ENCODE measurements at regions not wholly inside any gene's neighbourhood (a gene's known extent, or its start where the extent isn't known, plus 50 kb on each side); places are given as distances from the start of the nearest gene placed in this dataset.

DNA sequence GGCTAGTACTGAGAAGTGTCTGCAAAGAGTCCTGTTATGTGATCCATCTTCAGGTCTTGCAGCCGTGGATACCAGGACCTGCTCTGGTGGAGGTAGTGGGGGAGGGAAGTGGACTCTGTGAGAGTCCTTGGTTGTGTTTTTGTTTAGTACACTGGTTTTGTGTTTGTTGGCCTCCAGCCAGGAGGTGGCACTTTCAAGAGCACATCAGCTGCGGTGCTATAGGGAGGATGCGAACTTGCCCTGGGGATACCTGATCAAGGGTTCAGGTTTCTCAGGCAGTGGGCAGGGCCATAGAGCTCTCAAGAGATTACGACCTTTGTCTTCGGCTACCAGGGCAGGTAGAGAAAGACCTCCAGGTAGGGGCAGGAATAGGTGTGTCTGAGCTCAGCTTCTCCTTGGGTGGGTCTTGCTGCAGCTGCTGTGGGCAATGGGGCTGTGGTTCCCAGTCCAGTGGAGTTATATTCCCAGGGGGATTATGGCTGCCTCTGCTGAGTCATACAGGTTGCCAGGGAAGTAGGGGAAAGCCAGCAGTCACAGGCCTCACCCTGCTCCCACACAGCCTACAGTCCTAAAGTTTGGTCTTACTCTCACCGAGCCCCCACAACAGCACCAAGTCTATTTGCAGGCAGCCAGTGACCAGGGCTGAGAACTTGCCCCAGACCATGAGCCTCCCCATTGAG is 132.8 kb upstream of the NPHP3 start:
- WGBS, 2 donors (ENCODE audit: low coverage in 1 of 2), result 70% methylated on average over 2 of the region's 6 CpGs; no CpG with 5 or more reads in 1 of the 2 donors
- H3K9me3 ChIP-seq, result no peaks in the 10 kb centered on the region
- H3K27ac ChIP-seq, result no peak overlapping the region
- H3K4me1 ChIP-seq, result no peaks in the 10 kb centered on the region
- no peak overlapping the region for H3K4me3 ChIP-seq
- no peaks in the 10 kb centered on the region for H3K27me3 ChIP-seq
- ATAC-seq, result no peak
- TF ChIP-seq EP300 (IDR thresholded peaks at IDR 0.05), result no peak
- TF ChIP-seq, protein P1, sequence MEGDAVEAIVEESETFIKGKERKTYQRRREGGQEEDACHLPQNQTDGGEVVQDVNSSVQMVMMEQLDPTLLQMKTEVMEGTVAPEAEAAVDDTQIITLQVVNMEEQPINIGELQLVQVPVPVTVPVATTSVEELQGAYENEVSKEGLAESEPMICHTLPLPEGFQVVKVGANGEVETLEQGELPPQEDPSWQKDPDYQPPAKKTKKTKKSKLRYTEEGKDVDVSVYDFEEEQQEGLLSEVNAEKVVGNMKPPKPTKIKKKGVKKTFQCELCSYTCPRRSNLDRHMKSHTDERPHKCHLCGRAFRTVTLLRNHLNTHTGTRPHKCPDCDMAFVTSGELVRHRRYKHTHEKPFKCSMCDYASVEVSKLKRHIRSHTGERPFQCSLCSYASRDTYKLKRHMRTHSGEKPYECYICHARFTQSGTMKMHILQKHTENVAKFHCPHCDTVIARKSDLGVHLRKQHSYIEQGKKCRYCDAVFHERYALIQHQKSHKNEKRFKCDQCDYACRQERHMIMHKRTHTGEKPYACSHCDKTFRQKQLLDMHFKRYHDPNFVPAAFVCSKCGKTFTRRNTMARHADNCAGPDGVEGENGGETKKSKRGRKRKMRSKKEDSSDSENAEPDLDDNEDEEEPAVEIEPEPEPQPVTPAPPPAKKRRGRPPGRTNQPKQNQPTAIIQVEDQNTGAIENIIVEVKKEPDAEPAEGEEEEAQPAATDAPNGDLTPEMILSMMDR (IDR thresholded peaks at IDR 0.05), result no peak
- TF ChIP-seq POLR2AphosphoS5 (IDR thresholded peaks at IDR 0.05), result no peak
- TF ChIP-seq POLR2A (IDR thresholded peaks at IDR 0.05), result no peak
- H3K36me3 ChIP-seq, result no peaks in the 10 kb centered on the region

DNA sequence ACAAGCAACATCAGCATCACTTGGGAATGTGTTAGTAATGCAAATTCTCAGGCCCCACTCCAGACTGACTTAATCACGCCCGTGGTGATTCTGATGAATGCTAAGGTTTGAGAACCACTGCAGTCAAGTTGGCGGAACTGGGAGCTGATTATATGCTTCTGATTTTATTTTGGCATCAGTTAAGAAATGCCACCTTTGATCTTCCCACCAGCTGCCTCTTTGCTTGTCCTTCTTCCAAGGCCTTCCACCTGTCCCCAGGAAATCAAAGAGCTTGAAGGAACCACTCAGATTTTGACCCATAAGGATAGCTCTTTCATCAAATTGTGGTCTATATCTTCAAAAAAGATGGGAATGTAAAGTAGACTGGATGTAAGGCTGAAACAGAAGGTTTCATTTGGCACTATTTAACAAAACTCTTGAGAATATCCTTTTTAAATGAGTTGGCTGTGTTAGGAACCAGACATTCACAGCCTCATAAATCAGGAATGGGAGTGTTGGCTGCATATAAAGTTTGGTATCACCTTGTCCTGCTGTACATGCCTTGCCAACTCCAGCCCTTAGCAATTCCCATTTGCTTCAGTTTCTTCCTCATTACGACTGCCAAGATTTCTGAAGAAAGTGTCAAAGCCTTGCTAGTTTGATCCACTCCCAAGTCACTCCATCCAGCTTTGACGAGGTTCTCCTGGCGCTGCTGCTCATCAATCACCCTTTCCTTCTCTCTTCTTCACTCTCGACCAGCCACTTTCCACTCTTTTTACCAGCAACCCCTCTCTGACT is 125.8 kb upstream of the NPHP3 start:
- Histone ChIP-seq H3K9me3 (no peaks in the 10 kb centered on the region), H3K27me3 (no peaks in the 10 kb centered on the region), H3K4me3 (no peak overlapping the region), H3K27ac (no peak overlapping the region), H3K4me1 (no peaks in the 10 kb centered on the region), H3K36me3 (no peaks in the 10 kb centered on the region)
- WGBS, 2 donors (ENCODE audit: low coverage in 1 of 2), result 42 to 52% methylated on average over 6 to 7 of the region's 7 CpGs
- no peak for ATAC-seq
- TF ChIP-seq, protein P1 (IDR thresholded peaks at IDR 0.05), result no peak
- TF ChIP-seq POLR2AphosphoS5 (IDR thresholded peaks at IDR 0.05) (no peak), EP300 (IDR thresholded peaks at IDR 0.05) (no peak)

DNA sequence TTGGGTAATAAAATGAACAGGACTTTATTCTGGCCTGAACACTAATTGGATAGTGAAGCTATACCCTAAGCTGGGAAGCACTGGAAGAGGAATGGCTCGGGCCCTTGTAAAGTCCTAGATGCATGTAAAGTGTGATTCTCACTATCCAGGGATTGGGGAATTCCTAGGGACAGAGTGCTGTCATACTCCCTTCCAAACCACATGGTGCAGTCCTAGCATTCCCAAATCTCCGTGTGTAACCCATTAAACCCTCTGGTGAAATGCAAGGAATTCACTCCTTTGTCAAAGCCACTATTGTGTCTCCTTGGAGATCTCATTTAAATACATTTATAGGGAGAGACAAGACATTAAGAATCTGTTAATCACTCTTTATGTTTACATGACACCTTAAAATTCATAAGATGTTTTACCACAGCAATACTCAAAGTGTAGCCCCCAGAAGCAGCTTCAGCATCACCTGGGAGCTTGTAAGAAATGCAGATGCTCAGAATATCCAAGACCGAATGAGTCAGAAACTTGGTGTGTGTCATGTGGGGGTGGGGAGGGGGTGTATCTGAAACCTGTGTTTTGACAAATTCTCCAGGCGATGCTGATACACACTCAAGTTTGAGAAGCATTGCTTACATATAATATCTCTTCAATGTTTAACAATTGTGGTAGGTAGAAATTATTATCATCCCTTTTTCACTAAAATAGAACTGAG is 121.8 kb upstream of the NPHP3 start:
- TF ChIP-seq, protein P1 (IDR thresholded peaks at IDR 0.05), result no peak
- TF ChIP-seq EP300 (IDR thresholded peaks at IDR 0.05) (no peak), POLR2AphosphoS5 (IDR thresholded peaks at IDR 0.05) (no peak), POLR2A (IDR thresholded peaks at IDR 0.05) (no peak)
- Histone ChIP-seq H3K4me1 (no peaks in the 10 kb centered on the region), H3K27me3 (no peaks in the 10 kb centered on the region), H3K4me3 (no peak overlapping the region), H3K36me3 (no peaks in the 10 kb centered on the region), H3K27ac (no peak overlapping the region), H3K9me3 (no peaks in the 10 kb centered on the region)
- ATAC-seq, result no peak
- WGBS, 2 donors (ENCODE audit: low coverage in 1 of 2), result 48 to 70% methylated on average over 3 to 4 of the region's 4 CpGs

DNA sequence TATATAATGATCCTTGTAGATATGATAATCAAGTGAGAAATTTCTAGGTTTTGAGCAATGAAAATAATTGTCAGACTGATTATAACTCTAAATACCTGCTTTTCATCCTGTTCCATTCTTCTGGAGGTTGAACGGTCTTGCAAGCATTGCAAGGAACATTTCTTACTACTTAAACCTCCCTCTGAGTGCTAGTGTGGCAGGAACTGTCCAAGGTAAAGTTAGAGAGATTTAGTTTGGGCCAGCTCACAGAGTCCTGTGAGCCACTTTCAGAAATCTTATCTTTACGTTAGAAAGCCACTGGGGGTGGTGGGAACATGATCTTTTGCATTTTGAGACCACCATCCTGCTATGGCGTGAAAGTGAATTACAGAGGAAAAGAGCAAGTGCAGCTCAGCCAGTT is 121.1 kb upstream of the NPHP3 start:
- Histone ChIP-seq H3K27ac (no peak overlapping the region), H3K36me3 (no peaks in the 10 kb centered on the region), H3K4me3 (no peak overlapping the region), H3K9me3 (no peaks in the 10 kb centered on the region), H3K4me1 (no peaks in the 10 kb centered on the region), H3K27me3 (no peaks in the 10 kb centered on the region)
- WGBS, 2 donors (ENCODE audit: low coverage in 1 of 2), result 54 to 72% methylated on average over 2 to 3 of the region's 3 CpGs
- ATAC-seq, result no peak
- TF ChIP-seq EP300 (IDR thresholded peaks at IDR 0.05) (no peak), POLR2AphosphoS5 (IDR thresholded peaks at IDR 0.05) (no peak), POLR2A (IDR thresholded peaks at IDR 0.05) (no peak)
- TF ChIP-seq, protein P1 (IDR thresholded peaks at IDR 0.05), result no peak
